Large intestine (tissue), 3 donors: ENCODE measurements at regions not wholly inside any gene's neighbourhood (a gene's known extent, or its start where the extent isn't known, plus 50 kb on each side); places are given as distances from the start of the nearest gene placed in this dataset.

Experiments
- DNase-seq, 2 donors: peaks; one replicate each; pipeline versions ENCODE4 v3.0.0 to v3.0.0-alpha.2; 2013
- H3K27ac ChIP-seq: one replicate; pipeline ENCODE4 v1.5.1; 2013; ENCODE audit warnings: low read length
- H3K27me3 ChIP-seq: 2 replicates; pipeline ENCODE4 v1.6.1; 2013; ENCODE audit warnings: low read length; ENCODE audit not compliant: control insufficient read depth, insufficient read depth
- H3K36me3 ChIP-seq: 2 replicates; pipeline ENCODE4 v1.6.1; 2013; ENCODE audit warnings: low read length; ENCODE audit not compliant: control insufficient read depth, insufficient read depth
- H3K4me1 ChIP-seq: one replicate; pipeline ENCODE4 v1.6.1; 2013; ENCODE audit warnings: low read length; ENCODE audit not compliant: control insufficient read depth, insufficient read depth
- H3K4me3 ChIP-seq: one replicate; pipeline ENCODE4 v1.5.1; 2013; ENCODE audit warnings: low read length
- H3K9me3 ChIP-seq: one replicate; pipeline ENCODE4 v1.6.1; 2013; ENCODE audit warnings: mild to moderate bottlenecking, low read depth, low read length, moderate library complexity; ENCODE audit not compliant: control insufficient read depth
- WGBS: methylation state at CpG from one replicate; pipeline ENCODE4 v1.1.5; 2013; ENCODE audit warnings: low lambda C conversion rate; ENCODE audit not compliant: insufficient coverage; 5-methylcytosine and 5-hydroxymethylcytosine counted together

DNA sequence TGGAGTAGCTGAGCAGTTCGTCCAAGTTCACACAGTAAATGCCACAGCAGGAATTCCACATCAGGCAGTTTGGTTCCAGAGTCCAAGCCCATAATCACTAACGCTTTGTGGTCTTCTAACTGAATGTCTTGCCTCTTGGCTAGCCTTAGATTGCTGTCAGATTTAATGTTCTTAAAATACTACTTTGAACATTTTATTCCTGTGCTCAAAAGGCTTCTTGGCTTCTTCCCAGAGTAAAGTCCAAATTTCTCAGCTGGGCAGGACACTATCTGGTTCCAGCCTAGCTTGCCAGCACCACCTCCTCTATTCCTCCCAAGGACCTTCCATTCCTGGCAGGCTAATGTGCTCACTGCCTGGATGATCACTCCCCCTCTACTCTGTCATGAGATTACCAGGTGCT lies 256.9 kb downstream of the SQOR start:
- no peak for DNase-seq
- H3K4me1 ChIP-seq: no peaks in the 10 kb centered on the region
- no peaks in the 10 kb centered on the region for H3K9me3 ChIP-seq
- H3K27ac ChIP-seq: no peak overlapping the region
- H3K4me3 ChIP-seq: no peak overlapping the region
- H3K27me3 ChIP-seq: no peaks in the 10 kb centered on the region
- no peaks in the 10 kb centered on the region for H3K36me3 ChIP-seq
- WGBS: 80% methylated on average over 1 of the region's 2 CpGs

DNA sequence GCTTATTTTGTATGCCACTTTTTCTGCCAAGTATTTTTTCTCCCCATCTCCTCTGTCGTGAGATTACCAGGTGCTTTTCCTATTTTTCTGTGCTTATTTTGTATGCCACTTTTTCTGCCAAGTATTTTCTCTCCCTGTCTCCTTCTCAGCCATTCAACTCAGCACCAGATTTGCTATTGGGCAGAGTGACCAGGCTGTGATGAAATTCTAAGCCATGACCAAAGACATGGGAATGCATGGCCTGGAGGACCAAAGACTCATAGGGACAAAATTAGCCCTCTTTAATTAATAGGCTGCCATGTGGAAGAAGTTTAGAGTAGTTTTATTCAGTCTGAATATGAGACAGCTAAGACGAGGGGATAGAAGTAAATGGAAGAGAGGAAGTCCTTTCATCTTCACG lies 257.4 kb downstream of the SQOR start:
- H3K27ac ChIP-seq: no peak overlapping the region
- H3K4me3 ChIP-seq: no peak overlapping the region
- no peaks in the 10 kb centered on the region for H3K27me3 ChIP-seq
- no peaks in the 10 kb centered on the region for H3K4me1 ChIP-seq
- no peak for DNase-seq
- no peaks in the 10 kb centered on the region for H3K36me3 ChIP-seq
- no peaks in the 10 kb centered on the region for H3K9me3 ChIP-seq
- 94% methylated on average over 2 of the region's 3 CpGs for WGBS

GRCh38 chr15:45903283-45903682 lies 268.5 kb downstream of the SQOR start:
- no peak for DNase-seq
- no peaks in the 10 kb centered on the region for H3K9me3 ChIP-seq
- H3K27me3 ChIP-seq: no peaks in the 10 kb centered on the region
- H3K4me1 ChIP-seq: no peaks in the 10 kb centered on the region
- no peaks in the 10 kb centered on the region for H3K36me3 ChIP-seq
- H3K27ac ChIP-seq: no peak overlapping the region
- H3K4me3 ChIP-seq: no peak overlapping the region

- 92% methylated on average over 2 of the region's 3 CpGs for WGBS
- Histone ChIP-seq H3K27me3 (no peaks in the 10 kb centered on the region), H3K4me1 (no peaks in the 10 kb centered on the region), H3K9me3 (no peaks in the 10 kb centered on the region), H3K36me3 (no peaks in the 10 kb centered on the region), H3K4me3 (no peak overlapping the region), H3K27ac (no peak overlapping the region)
- DNase-seq: no peak
Observed at GRCh38 chr15:45904019-45904418, 269.2 kb downstream of the SQOR start.

DNA sequence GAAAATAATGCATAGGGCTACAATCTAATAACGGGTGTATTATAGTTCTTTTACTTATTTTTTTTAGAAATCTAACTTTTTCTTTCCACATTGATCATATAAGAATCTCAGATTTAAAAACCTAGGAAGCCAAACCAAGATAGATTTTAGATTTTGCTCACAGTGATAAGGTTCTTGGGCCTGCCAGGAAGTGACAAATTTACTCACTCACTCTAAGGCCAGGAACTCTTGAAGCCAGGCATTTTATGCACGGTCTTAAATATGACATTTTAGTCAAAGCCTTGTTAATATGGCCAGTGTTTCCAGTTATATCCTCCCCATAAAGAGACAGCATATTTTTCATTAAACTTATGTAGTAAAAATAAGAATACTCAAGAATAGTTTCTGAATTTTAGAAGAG lies 271.4 kb downstream of the SQOR start:
- H3K27ac ChIP-seq: no peak overlapping the region
- no peaks in the 10 kb centered on the region for H3K4me1 ChIP-seq
- no peaks in the 10 kb centered on the region for H3K9me3 ChIP-seq
- no peaks in the 10 kb centered on the region for H3K27me3 ChIP-seq
- DNase-seq: no peak
- no peak overlapping the region for H3K4me3 ChIP-seq
- H3K36me3 ChIP-seq: no peaks in the 10 kb centered on the region
- 100% methylated on average over 1 of the region's 2 CpGs for WGBS

DNA sequence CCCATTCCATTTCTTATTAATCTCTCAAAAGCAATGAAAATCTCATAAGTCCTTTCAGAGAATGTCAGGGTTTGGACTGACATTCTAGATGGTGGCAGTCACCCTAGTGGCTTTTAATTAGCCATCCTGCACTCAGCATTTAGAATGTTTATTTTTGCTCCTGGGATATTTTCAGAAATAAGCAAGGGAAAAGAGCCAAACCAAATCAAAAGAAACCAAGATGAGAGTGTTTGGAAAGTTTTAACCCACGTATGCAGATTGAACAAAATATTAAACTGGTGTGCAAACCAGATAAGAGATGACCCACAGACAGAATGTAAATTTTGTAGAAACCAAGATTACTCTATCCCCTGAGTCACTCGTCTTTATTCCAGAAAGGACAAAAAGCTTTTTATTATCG lies 275.8 kb downstream of the SQOR start:
- no peaks in the 10 kb centered on the region for H3K27me3 ChIP-seq
- no peak for DNase-seq
- 85% methylated on average over 3 of the region's 3 CpGs for WGBS
- no peaks in the 10 kb centered on the region for H3K36me3 ChIP-seq
- no peak overlapping the region for H3K4me3 ChIP-seq
- no peaks in the 10 kb centered on the region for H3K9me3 ChIP-seq
- no peaks in the 10 kb centered on the region for H3K4me1 ChIP-seq
- no peak overlapping the region for H3K27ac ChIP-seq

GRCh38 chr15:45913451-45913850 lies 278.6 kb downstream of the SQOR start:
- Histone ChIP-seq H3K4me3 (no peak overlapping the region), H3K4me1 (no peaks in the 10 kb centered on the region), H3K36me3 (no peaks in the 10 kb centered on the region), H3K9me3 (no peaks in the 10 kb centered on the region), H3K27ac (no peak overlapping the region), H3K27me3 (no peaks in the 10 kb centered on the region)
- WGBS: 83% methylated on average over 2 of the region's 2 CpGs
- DNase-seq: no peak

GRCh38 chr15:45914425-45914824 lies 279.6 kb downstream of the SQOR start:
- Histone ChIP-seq H3K27me3 (no peaks in the 10 kb centered on the region), H3K27ac (no peak overlapping the region), H3K4me1 (no peaks in the 10 kb centered on the region), H3K9me3 (no peaks in the 10 kb centered on the region), H3K36me3 (no peaks in the 10 kb centered on the region), H3K4me3 (no peak overlapping the region)
- DNase-seq: no peak

GRCh38 chr15:45918839-45919238 lies 284.0 kb downstream of the SQOR start:
- WGBS: no CpG with 5 or more reads among the region's 2 CpGs
- H3K4me3 ChIP-seq: no peak overlapping the region

DNA sequence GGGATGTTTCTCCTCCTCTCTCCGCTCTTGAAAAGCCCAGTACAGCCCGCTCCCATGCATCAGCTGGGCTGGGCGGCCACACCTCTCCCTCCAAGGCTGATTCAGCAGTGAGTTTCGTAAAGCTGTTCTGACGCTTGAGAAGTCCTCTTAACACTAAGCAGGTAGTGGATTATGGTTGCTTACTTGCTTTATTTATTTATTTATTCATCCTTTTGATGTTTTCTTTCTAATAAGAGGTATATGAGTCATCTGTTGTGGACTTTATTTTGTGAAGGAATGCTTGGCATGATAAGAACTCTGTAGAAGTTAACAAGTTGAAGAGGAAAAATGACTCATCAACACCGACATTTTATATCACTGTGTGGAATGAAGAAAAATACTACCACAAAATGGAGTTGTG lies 285.0 kb downstream of the SQOR start:
- Histone ChIP-seq H3K27me3 (no peaks in the 10 kb centered on the region), H3K27ac (no peak overlapping the region), H3K4me1 (no peaks in the 10 kb centered on the region), H3K9me3 (no peaks in the 10 kb centered on the region), H3K36me3 (no peaks in the 10 kb centered on the region), H3K4me3 (no peak overlapping the region)
- no peak for DNase-seq
- WGBS: 94% methylated on average over 4 of the region's 6 CpGs

More at GRCh38 chr15:45918839-45919238, 284.0 kb downstream of the SQOR start:
- DNase-seq: no peak
- H3K27ac ChIP-seq: no peak overlapping the region
- H3K27me3 ChIP-seq: no peaks in the 10 kb centered on the region
- H3K4me1 ChIP-seq: no peaks in the 10 kb centered on the region
- H3K9me3 ChIP-seq: no peaks in the 10 kb centered on the region
- H3K36me3 ChIP-seq: no peaks in the 10 kb centered on the region

- Histone ChIP-seq H3K27me3 (no peaks in the 10 kb centered on the region), H3K4me1 (no peaks in the 10 kb centered on the region), H3K27ac (no peak overlapping the region), H3K9me3 (no peaks in the 10 kb centered on the region), H3K36me3 (no peaks in the 10 kb centered on the region), H3K4me3 (no peak overlapping the region)
- no peak for DNase-seq
- WGBS: 33% methylated on average over 2 of the region's 4 CpGs
Observed at GRCh38 chr15:45921376-45921775, 286.5 kb downstream of the SQOR start.
